Fibroblast of the aortic adventitia (primary cell): ENCODE measurements at regions not wholly inside any gene's neighbourhood (a gene's known extent, or its start where the extent isn't known, plus 50 kb on each side); places are given as distances from the start of the nearest gene placed in this dataset.

Experiments
- DNase-seq: peaks from one replicate; pipeline ENCODE4 v3.0.0-alpha.2; 2010; ENCODE audit warnings: low read depth
- H3K4me3 ChIP-seq: 2 replicates; pipeline ENCODE4 v1.5.1; 2011; ENCODE audit warnings: low read depth, mild to moderate bottlenecking, control low read depth, low read length, moderate library complexity
- TF ChIP-seq, protein P1 (sequence below): IDR thresholded peaks from 2 replicates; pipeline ENCODE4 v1.5.1; 2011; ENCODE audit warnings: mild to moderate bottlenecking, low read length, control low read depth, inconsistent platforms; ENCODE audit not compliant: insufficient read depth

DNA sequence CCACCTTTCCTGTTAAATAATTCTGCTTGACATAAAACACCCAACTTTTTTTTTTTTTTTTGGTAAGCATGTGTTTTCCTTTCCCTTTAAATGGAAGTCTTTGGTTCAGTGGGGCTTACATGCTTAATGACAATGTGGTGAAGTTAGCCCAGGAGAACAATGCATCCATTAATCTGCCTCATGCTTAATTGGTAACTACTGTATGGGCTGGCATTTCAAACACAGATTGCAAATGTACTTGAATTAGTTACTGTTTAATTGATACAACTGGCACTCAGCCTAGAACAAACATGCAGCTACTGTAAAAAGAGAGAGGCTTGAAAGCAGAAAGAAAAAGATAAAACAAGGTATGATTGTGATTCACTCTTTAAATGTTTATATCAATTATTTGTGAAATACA lies 483.6 kb upstream of the NOX3 start:
- no peak overlapping the region for H3K4me3 ChIP-seq
- TF ChIP-seq, protein P1, sequence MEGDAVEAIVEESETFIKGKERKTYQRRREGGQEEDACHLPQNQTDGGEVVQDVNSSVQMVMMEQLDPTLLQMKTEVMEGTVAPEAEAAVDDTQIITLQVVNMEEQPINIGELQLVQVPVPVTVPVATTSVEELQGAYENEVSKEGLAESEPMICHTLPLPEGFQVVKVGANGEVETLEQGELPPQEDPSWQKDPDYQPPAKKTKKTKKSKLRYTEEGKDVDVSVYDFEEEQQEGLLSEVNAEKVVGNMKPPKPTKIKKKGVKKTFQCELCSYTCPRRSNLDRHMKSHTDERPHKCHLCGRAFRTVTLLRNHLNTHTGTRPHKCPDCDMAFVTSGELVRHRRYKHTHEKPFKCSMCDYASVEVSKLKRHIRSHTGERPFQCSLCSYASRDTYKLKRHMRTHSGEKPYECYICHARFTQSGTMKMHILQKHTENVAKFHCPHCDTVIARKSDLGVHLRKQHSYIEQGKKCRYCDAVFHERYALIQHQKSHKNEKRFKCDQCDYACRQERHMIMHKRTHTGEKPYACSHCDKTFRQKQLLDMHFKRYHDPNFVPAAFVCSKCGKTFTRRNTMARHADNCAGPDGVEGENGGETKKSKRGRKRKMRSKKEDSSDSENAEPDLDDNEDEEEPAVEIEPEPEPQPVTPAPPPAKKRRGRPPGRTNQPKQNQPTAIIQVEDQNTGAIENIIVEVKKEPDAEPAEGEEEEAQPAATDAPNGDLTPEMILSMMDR, result no peak
- no peak for DNase-seq

DNA sequence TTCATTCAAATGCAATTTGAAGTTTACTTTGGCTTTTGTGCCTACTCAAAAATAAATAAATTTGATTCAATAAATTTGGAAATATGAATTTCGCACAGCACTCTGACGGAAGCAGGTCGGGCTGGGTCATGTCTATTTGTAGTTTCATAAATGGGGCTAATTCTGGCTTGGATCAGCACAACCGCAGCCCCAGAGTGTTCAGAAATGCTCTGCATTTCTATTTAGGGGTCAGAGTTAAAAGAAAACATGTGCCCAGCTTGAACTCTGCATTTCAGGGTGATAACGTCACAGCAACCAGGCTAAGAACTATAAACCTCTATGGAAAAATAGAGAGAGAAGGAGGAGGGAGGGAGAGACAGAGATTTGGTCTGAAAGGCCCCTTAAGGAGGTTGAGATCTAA lies 480.9 kb upstream of the NOX3 start:
- TF ChIP-seq, protein P1, result no peak
- H3K4me3 ChIP-seq, result no peak overlapping the region
- DNase-seq, result peak; percentile 8

DNA sequence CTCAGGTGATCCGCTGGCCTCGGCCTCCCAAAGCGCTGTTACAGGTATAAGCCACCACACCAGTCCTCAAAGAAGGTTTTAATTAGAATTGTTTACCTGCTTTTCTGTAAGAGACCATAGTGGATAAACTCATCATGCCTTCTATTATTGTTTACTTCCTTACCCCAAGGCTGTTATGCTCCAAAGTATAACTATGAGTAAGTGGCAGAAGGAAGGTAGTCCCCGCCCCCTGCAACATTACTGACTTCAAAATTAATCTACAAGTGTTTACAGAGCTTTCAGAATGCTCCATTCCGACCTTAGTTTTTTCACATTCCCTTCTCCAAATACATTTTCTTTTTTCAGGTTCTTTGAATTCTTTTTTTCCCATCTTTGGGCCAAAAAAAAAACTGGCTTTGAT lies 480.5 kb upstream of the NOX3 start:
- no peak overlapping the region for H3K4me3 ChIP-seq
- no peak for DNase-seq
- TF ChIP-seq, protein P1, result no peak

DNA sequence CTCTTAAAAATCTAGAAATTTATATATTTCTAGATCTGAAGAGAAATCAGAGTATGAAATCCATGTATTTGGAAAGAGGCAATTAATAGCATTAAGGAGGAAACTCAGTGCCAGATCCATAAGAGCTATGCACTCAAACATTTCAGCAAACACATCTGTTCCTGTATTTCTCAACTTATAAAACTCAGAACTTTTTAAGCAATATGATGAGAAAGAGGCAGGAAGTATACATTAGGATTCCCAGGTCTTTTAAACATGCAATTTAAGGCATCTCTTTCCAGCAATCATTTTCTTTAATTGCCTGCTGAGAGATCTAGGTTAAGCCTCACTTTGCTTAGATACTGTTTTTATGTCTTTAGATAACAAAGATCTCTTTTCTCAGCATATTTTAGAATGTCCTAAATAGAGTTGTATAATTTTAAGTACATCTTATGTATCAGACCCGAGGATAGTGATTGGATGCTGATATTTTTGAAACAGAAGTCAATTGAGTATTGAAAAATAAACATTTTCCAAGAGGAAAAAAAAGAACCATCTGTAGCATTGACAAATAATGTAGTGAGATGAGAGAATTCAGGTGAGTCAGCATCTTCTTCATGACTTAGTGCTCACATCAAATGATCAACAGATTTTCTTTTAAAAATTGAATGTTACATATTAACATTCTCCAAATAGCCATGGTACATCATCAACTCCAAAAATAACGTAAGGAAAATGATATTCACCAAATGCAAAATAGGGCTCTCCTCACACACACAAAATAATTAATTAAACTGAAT lies 461.4 kb upstream of the NOX3 start:
- no peak overlapping the region for H3K4me3 ChIP-seq
- TF ChIP-seq, protein P1, result no peak
- DNase-seq, result no peak

DNA sequence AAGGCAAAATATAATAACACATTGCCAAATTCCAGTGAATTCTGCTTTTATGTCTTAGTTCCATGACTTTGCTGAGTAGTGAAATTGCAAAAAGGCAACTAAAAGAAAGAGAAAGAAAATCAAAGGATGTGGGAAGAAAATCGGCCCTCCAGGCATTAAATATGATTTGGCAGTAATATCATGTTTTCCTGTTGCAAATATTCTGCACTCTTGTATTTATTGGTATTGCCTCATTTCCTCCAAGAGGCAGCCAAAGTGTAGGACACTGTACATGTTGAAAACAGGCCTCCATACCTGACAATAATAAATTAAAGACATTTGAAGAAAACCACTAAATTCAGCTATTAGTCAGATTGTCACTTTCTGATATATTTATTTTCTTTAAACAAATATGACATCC lies 460.0 kb upstream of the NOX3 start:
- DNase-seq, result peak; percentile 7
- TF ChIP-seq, protein P1, result no peak
- no peak overlapping the region for H3K4me3 ChIP-seq

DNA sequence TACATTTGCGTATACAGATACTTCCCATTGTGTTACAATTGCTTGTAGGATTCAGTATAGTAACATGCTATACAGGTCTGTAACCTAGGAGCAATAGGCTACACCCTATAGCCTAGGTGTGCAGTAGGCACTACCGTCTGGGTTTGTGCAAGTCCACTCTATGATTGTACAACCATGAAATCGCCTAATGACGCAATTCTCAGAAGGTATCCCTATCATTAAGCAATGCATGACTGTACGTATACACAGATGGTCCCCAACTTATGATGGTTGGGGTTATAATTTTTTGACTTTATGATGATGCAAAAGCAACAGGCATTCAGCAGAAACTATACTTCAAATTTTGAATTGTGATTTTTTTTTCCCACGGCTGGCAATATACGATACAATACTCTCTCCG lies 458.2 kb upstream of the NOX3 start:
- no peak overlapping the region for H3K4me3 ChIP-seq
- TF ChIP-seq, protein P1, result no peak
- no peak for DNase-seq

DNA sequence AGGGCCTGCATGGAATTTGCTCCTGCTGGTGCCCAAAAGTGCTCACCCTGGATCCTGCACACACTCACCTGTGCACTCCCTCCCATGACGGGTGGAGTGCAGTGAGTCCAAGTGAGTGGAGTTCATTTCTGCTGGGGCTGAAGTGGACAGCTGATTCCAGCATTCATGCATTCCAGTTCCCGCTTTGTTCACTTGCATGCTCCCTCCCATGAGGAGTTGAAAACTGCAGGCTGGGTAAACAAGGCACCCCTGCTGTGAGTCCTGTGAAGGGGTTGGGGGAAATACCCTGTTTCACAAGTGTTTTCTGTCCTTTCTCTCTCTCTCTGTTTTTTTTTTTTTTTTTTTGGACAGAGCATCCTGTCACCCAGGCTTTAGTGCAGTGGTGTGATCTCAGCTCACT lies 454.1 kb upstream of the NOX3 start:
- no peak overlapping the region for H3K4me3 ChIP-seq
- TF ChIP-seq, protein P1, result no peak
- DNase-seq, result no peak
